CD4-positive, alpha-beta T cell treated with Interleukin-10 for 1 hour (primary cell): ENCODE measurements at regions not wholly inside any gene's neighbourhood (a gene's known extent, or its start where the extent isn't known, plus 50 kb on each side); places are given as distances from the start of the nearest gene placed in this dataset.

Experiments used
- DNase-seq: peaks from one replicate; pipeline ENCODE4 v3.0.0-alpha.2; 2020

DNA sequence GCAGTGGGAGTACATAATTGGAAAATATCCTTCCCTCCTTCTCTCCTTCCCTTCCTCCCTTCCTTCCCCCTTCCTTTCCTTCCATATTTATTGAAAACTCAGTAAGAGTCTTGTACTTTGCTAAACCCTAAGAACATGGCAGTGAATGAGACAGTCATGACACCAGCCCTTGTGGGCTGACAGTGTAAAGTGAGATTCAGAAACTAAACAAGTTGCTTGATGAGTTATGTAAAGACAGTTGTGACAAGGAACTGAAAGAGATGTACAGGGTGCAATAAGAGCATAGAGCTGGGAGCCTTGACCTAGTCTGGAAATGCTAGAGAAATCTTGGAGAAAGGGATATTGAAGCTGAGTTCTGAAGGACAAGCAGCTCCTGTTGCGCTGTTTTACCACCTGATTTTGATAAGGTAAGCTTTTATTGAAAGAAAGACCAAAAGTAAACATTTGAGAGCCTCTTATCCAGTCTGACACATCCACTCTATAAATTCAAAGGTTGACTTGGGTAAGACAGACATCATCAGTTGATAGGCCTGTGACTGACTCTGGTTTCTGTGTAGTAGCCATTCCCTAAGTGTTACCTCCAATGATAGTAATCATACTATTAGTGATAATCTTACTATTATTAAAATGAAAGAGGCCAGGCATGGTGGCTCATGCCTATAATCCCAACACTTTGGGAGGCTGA, 66.5 kb upstream of the SKOR2 start:
- no peak for DNase-seq

DNA sequence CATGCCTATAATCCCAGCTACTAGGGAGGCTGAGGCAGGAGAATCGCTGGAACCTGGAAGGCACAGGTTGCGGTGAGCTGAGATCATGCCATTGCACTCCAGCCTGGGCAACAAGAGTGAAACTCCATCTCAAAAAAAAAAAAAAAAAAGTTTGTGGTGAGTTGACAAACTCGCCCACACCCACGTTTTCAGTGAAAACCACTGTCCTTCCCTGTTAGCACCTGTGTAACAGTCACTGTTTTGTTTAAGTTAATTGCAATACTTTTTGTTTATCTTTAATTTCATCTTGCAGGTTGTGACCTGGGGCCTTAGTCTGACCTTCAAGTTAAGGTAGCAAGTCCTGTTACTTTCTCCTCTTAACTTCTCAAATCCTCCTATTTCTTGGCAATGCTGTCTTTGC, 65.5 kb upstream of the SKOR2 start:
- DNase-seq, result no peak

DNA sequence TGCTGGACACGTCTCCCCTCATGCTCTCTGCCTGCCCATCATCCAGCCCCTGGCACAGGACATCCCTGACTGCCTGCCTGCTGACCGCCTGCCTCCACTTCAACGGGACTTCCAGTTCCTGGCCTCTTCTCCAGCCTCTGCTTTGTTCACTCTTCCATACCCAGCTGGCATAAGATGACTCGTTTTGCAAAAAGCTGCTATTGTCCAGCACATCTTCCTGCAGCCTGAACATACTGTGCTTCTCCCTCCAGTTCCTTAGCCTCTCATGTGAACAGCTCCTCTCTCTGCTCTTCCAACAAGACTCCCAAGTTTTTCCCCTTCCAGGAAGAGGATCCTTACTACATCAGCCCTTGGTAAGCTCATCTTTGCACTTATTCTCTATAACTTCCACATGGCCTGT, 62.4 kb upstream of the SKOR2 start:
- DNase-seq, result no peak

DNA sequence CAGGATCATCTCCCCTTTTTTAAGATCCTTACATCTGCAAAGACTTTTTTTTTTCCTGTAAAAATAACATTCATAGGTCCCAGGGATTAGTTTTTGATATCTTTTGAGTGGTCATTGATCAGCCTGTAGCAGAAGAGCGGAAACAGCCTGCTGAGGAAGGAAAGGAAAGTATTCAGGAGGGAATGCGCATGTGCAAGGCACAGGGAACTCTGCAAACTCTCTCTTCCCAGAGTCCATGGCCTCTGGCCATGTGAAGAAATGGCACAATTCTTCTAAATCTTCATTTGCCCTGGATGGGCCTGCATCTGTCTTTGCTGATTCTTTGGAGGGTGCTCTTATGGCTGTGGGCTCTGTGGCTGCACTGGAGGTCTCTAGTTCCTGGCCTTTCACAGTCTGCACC, 60.1 kb upstream of the SKOR2 start:
- DNase-seq, result no peak
